ENCODE measurements at regions not wholly inside any gene's neighbourhood (a gene's known extent, or its start where the extent isn't known, plus 50 kb on each side); places are given as distances from the start of the nearest gene placed in this dataset.

- Histone ChIP-seq H3K27ac (no peak overlapping the region), H3K36me3 (no peaks in the 10 kb centered on the region), H3K9me3 (ENCODE audit: severe bottlenecking) (no peaks in the 10 kb centered on the region), H3K27me3 (ENCODE audit: insufficient read depth, low read depth, severe bottlenecking) (no peaks in the 10 kb centered on the region), H3K4me3 (ENCODE audit: low read depth, low read length) (no peak overlapping the region)
- no peak for DNase-seq
- TF ChIP-seq, protein P1, sequence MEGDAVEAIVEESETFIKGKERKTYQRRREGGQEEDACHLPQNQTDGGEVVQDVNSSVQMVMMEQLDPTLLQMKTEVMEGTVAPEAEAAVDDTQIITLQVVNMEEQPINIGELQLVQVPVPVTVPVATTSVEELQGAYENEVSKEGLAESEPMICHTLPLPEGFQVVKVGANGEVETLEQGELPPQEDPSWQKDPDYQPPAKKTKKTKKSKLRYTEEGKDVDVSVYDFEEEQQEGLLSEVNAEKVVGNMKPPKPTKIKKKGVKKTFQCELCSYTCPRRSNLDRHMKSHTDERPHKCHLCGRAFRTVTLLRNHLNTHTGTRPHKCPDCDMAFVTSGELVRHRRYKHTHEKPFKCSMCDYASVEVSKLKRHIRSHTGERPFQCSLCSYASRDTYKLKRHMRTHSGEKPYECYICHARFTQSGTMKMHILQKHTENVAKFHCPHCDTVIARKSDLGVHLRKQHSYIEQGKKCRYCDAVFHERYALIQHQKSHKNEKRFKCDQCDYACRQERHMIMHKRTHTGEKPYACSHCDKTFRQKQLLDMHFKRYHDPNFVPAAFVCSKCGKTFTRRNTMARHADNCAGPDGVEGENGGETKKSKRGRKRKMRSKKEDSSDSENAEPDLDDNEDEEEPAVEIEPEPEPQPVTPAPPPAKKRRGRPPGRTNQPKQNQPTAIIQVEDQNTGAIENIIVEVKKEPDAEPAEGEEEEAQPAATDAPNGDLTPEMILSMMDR (IDR thresholded peaks at IDR 0.05; ENCODE audit: low read depth, low read length), result no peak
These were observed 133.2 kb downstream of the OPN5 start for GRCh38 chr6:47915017-47915416.

GRCh38 chr6:47908271-47908670 is 126.4 kb downstream of the OPN5 start:
- TF ChIP-seq, protein P1 (IDR thresholded peaks at IDR 0.05; ENCODE audit: low read depth, low read length), result no peak
- Histone ChIP-seq H3K36me3 (no peaks in the 10 kb centered on the region), H3K27me3 (ENCODE audit: insufficient read depth, low read depth, severe bottlenecking) (no peaks in the 10 kb centered on the region), H3K27ac (no peak overlapping the region), H3K9me3 (ENCODE audit: severe bottlenecking) (no peaks in the 10 kb centered on the region), H3K4me3 (ENCODE audit: low read depth, low read length) (no peak overlapping the region)
- no peak for DNase-seq

DNA sequence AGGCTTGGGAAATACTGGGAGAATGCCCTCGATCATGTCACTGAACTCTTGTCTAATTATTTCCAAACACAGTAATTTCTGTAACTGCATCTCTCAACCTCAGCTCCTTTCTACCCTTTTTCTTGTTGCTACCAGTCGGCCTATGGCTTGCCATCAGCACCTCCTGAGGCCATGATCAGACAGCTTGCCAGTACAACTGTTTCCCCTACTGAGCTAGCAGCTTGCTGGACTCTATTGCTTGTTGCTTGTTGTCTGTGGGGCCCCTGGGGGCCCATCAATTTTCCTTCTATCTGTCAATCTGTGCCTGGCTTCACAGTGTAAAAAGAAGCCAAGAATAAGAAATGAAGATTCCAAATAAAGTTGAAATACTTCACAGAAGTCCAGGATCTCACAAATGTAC is 123.9 kb downstream of the OPN5 start:
- no peak overlapping the region for H3K27ac ChIP-seq
- TF ChIP-seq, protein P1 (IDR thresholded peaks at IDR 0.05; ENCODE audit: low read depth, low read length), result no peak
- H3K9me3 ChIP-seq (ENCODE audit: severe bottlenecking), result no peaks in the 10 kb centered on the region
- H3K36me3 ChIP-seq, result no peaks in the 10 kb centered on the region
- no peaks in the 10 kb centered on the region for H3K27me3 ChIP-seq (ENCODE audit: insufficient read depth, low read depth, severe bottlenecking)
- DNase-seq, result no peak
- H3K4me3 ChIP-seq (ENCODE audit: low read depth, low read length), result no peak overlapping the region

GRCh38 chr6:47897247-47897646 is 115.4 kb downstream of the OPN5 start:
- no peak overlapping the region for H3K27ac ChIP-seq
- no peak overlapping the region for H3K4me3 ChIP-seq (ENCODE audit: low read depth, low read length)
- H3K9me3 ChIP-seq (ENCODE audit: severe bottlenecking), result no peaks in the 10 kb centered on the region
- TF ChIP-seq, protein P1 (IDR thresholded peaks at IDR 0.05; ENCODE audit: low read depth, low read length), result no peak
- H3K27me3 ChIP-seq (ENCODE audit: insufficient read depth, low read depth, severe bottlenecking), result no peaks in the 10 kb centered on the region
- DNase-seq, result no peak
- H3K36me3 ChIP-seq, result no peaks in the 10 kb centered on the region

DNA sequence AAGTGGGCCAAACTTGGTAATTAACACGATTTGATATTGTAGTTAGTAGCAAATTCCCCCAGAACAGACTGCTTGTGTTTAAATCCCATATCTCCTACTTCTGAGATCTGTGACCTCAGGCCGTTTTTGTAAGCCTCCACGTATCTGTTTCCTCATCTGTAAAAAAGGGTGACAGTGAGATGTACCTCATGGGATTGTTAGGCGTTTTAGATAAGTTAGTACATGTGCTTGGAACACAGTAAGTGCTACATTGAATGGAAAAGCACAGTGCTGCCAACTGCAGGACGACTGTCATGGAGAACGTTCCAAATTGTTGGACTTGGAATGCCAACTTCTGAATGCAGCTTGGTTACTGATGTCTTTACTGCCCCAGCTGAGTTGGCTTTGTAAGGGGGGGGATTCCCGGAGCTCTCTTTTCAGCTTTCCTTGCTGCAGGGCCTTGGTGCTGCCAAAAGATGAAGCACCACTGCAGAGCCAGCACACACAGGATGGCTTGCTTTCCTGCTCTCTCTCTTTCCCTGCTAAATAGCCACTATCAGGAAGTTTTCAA is 108.6 kb downstream of the OPN5 start:
- TF ChIP-seq, protein P1 (IDR thresholded peaks at IDR 0.05; ENCODE audit: low read depth, low read length), result no peak
- H3K27ac ChIP-seq, result no peak overlapping the region
- H3K36me3 ChIP-seq, result no peaks in the 10 kb centered on the region
- H3K4me3 ChIP-seq (ENCODE audit: low read depth, low read length), result no peak overlapping the region
- no peaks in the 10 kb centered on the region for H3K9me3 ChIP-seq (ENCODE audit: severe bottlenecking)
- DNase-seq, result no peak
- H3K27me3 ChIP-seq (ENCODE audit: insufficient read depth, low read depth, severe bottlenecking), result no peaks in the 10 kb centered on the region

DNA sequence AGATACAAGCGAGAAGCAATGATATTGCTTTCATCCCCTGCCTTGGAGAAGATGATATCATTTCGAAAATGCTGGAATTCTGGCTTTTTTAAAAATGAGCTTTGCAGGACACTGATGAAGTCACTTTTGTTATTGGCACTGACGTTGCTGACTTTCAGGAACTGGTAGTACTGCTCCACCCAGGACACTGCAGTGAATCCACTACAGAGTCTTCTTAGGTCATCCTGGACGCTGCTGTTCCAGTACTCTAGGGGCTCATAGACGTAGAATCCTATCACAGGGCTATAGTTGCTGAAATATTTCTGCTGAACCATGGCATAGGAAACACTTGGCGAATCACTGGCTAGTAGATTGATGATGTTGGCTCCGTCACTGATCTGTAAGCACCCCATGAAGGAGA is 97.2 kb downstream of the OPN5 start:
- no peak for DNase-seq
- H3K9me3 ChIP-seq (ENCODE audit: severe bottlenecking), result no peaks in the 10 kb centered on the region
- no peak overlapping the region for H3K27ac ChIP-seq
- H3K27me3 ChIP-seq (ENCODE audit: insufficient read depth, low read depth, severe bottlenecking), result no peaks in the 10 kb centered on the region
- no peak overlapping the region for H3K4me3 ChIP-seq (ENCODE audit: low read depth, low read length)
- TF ChIP-seq, protein P1 (IDR thresholded peaks at IDR 0.05; ENCODE audit: low read depth, low read length), result no peak
- H3K36me3 ChIP-seq, result no peaks in the 10 kb centered on the region
